Adrenal gland (tissue), 5 donors: ENCODE measurements at regions not wholly inside any gene's neighbourhood (a gene's known extent, or its start where the extent isn't known, plus 50 kb on each side); places are given as distances from the start of the nearest gene placed in this dataset.

Source experiments
- POLR2A ChIP-seq, 2 donors: fragments of 450-650 bp; IDR thresholded peaks; one replicate each; pipeline ENCODE4 v1.6.1; 2017; ENCODE audit warnings: antibody characterized with exemption in 2 of 2, mild to moderate bottlenecking in 2 of 2, moderate library complexity in 1 of 2
- TF ChIP-seq, protein P1 (sequence below), 6 experiments: fragments of 450-650 bp in 4 of 6; fragments of 200-600 bp in 2 of 6; sonication (generic) in 1 of 6; IDR thresholded peaks; 1 replicate in 5 of 6; 2 replicates in 1 of 6; pipeline versions ENCODE4 v1.5.1 to v1.8.0; 2016 to 2021; ENCODE audit warnings: antibody characterized with exemption in 6 of 6, mild to moderate bottlenecking in 2 of 6, moderate library complexity in 1 of 6
- donor health status: DM: no; HTN: no; CAD: no.

DNA sequence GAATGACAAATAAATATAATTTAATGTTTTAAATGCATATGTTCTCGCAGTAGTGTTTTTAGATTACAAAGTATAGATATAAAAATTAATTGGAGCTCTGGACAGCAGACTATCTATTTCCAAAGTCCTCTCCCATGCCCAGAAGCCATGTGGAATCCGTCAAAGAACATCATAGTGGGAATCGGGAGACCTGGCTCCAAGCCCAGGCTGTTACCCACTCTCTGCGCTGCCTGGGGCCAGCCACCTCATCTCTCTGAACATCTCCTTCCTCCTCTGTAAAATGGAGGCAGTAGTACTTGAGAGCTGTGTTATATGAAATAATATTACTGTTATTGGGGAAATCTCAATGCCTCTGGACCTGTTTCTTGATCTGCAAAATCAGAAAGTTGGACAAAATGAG is 58.1 kb upstream of the SLC30A5 start:
- TF ChIP-seq POLR2A (IDR thresholded peaks at IDR 0.05): no peak
- TF ChIP-seq, protein P1, sequence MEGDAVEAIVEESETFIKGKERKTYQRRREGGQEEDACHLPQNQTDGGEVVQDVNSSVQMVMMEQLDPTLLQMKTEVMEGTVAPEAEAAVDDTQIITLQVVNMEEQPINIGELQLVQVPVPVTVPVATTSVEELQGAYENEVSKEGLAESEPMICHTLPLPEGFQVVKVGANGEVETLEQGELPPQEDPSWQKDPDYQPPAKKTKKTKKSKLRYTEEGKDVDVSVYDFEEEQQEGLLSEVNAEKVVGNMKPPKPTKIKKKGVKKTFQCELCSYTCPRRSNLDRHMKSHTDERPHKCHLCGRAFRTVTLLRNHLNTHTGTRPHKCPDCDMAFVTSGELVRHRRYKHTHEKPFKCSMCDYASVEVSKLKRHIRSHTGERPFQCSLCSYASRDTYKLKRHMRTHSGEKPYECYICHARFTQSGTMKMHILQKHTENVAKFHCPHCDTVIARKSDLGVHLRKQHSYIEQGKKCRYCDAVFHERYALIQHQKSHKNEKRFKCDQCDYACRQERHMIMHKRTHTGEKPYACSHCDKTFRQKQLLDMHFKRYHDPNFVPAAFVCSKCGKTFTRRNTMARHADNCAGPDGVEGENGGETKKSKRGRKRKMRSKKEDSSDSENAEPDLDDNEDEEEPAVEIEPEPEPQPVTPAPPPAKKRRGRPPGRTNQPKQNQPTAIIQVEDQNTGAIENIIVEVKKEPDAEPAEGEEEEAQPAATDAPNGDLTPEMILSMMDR (IDR thresholded peaks at IDR 0.05): no peak
